GM18858 (cell line): ENCODE measurements at regions not wholly inside any gene's neighbourhood (a gene's known extent, or its start where the extent isn't known, plus 50 kb on each side); places are given as distances from the start of the nearest gene placed in this dataset.

ENCODE experiments used
- ATAC-seq: cut with Tn5 transposase; IDR thresholded peaks from one replicate; pipeline ENCODE4 v1.9.1; 2021; ENCODE audit not compliant: unreplicated experiment

GRCh38 chr1:58312461-58312860, 234.1 kb downstream of the OMA1 start:
- no peak for ATAC-seq

GRCh38 chr1:58310881-58311280, 235.6 kb downstream of the OMA1 start:
- ATAC-seq, result no peak

- no peak for ATAC-seq
These were observed 236.1 kb downstream of the OMA1 start for GRCh38 chr1:58310469-58310868.

- no peak for ATAC-seq
These were observed 238.3 kb downstream of the OMA1 start for GRCh38 chr1:58308206-58308605.

GRCh38 chr1:58307431-58307830, 239.1 kb downstream of the OMA1 start:
- ATAC-seq, result no peak

GRCh38 chr1:58305622-58306021, 240.9 kb downstream of the OMA1 start:
- ATAC-seq, result no peak

GRCh38 chr1:58304346-58304975, 242.1 kb downstream of the OMA1 start:
- ATAC-seq, result no peak

- ATAC-seq, result no peak
These were observed 242.7 kb downstream of the OMA1 start for GRCh38 chr1:58303841-58304240.

GRCh38 chr1:58293388-58293787, 253.1 kb downstream of the OMA1 start:
- no peak for ATAC-seq

- ATAC-seq, result no peak
These were observed 255.7 kb downstream of the OMA1 start for GRCh38 chr1:58290685-58291372.

- ATAC-seq, result no peak
These were observed 257.8 kb downstream of the OMA1 start for GRCh38 chr1:58288624-58289142.

GRCh38 chr1:58287894-58288623, 258.5 kb downstream of the OMA1 start:
- no peak for ATAC-seq

GRCh38 chr1:58284225-58284510, 262.4 kb downstream of the OMA1 start:
- ATAC-seq, result no peak

GRCh38 chr1:58283388-58284224, 262.9 kb downstream of the OMA1 start:
- no peak for ATAC-seq

GRCh38 chr1:58282623-58283387, 263.7 kb downstream of the OMA1 start:
- ATAC-seq, result no peak

GRCh38 chr1:58266242-58266641, 280.3 kb downstream of the OMA1 start:
- no peak for ATAC-seq

GRCh38 chr1:58264462-58264861, 282.1 kb downstream of the OMA1 start:
- no peak for ATAC-seq

GRCh38 chr1:58262702-58263101, 283.8 kb downstream of the OMA1 start:
- ATAC-seq, result no peak

- ATAC-seq, result no peak
These were observed 288.4 kb downstream of the OMA1 start for GRCh38 chr1:58258082-58258481.

GRCh38 chr1:58257003-58257402, 289.5 kb downstream of the OMA1 start:
- ATAC-seq, result no peak

- no peak for ATAC-seq
These were observed 290.0 kb downstream of the OMA1 start for GRCh38 chr1:58256546-58256945.
